Neural crest cell (in vitro differentiated cells): ENCODE measurements at regions not wholly inside any gene's neighbourhood (a gene's known extent, or its start where the extent isn't known, plus 50 kb on each side); places are given as distances from the start of the nearest gene placed in this dataset.

Experiments used
- DNase-seq: peaks from one replicate; pipeline ENCODE4 v3.0.0; 2021; ENCODE audit warnings: low read depth, mixed read lengths, low spot score
- H3K27ac Mint-ChIP-seq: one replicate; pipeline ENCODE4 v1.8.0; 2021; ENCODE audit warnings: mild to moderate bottlenecking, mixed read lengths; ENCODE audit not compliant: unreplicated experiment
- H3K27me3 Mint-ChIP-seq: 2 replicates; pipeline ENCODE4 v1.8.0; 2021; ENCODE audit warnings: low read depth, mild to moderate bottlenecking, mixed read lengths
- H3K36me3 Mint-ChIP-seq: 2 replicates; pipeline ENCODE4 v1.8.0; 2021; ENCODE audit warnings: low read depth, mild to moderate bottlenecking, mixed read lengths
- H3K4me1 Mint-ChIP-seq: 2 replicates; pipeline ENCODE4 v1.8.0; 2021; ENCODE audit warnings: mixed read lengths
- H3K4me3 Mint-ChIP-seq: one replicate; pipeline ENCODE4 v1.8.0; 2021; ENCODE audit warnings: mild to moderate bottlenecking, mixed read lengths
- H3K9me3 Mint-ChIP-seq: 2 replicates; pipeline ENCODE4 v1.8.0; 2021; ENCODE audit warnings: mixed read lengths
- TF ChIP-seq, protein P1 (sequence below): fragments of 200-600 bp; sonication (generic); conservative IDR thresholded peaks from 2 replicates; pipeline ENCODE4 v1.5.0; 2021; ENCODE audit warnings: antibody characterized with exemption, mild to moderate bottlenecking

DNA sequence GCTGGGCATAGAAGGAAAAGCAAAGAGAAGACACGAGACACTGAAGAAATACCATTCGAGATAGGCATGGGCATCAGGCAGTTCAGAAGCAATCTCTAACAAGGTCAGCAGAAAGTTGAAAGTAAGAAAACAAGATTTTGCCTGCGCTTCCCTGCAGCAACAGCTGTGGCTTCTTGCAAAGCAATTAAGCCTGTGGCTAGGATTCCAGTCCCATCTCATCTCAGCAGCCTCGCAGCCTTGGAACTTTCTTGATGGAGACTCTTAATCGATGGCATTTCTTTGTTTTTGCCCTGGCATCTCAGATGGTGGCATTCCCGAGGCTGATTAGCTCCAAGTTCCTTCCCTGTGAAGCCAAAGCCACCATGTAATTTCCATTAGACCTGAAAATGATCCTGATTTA is 64.6 kb upstream of the SPAG17 start:
- H3K4me1 Mint-ChIP-seq: peaks cover 20% of the 10 kb centered on the region
- DNase-seq: no peak
- H3K36me3 Mint-ChIP-seq: no peaks in the 10 kb centered on the region
- TF ChIP-seq, protein P1, sequence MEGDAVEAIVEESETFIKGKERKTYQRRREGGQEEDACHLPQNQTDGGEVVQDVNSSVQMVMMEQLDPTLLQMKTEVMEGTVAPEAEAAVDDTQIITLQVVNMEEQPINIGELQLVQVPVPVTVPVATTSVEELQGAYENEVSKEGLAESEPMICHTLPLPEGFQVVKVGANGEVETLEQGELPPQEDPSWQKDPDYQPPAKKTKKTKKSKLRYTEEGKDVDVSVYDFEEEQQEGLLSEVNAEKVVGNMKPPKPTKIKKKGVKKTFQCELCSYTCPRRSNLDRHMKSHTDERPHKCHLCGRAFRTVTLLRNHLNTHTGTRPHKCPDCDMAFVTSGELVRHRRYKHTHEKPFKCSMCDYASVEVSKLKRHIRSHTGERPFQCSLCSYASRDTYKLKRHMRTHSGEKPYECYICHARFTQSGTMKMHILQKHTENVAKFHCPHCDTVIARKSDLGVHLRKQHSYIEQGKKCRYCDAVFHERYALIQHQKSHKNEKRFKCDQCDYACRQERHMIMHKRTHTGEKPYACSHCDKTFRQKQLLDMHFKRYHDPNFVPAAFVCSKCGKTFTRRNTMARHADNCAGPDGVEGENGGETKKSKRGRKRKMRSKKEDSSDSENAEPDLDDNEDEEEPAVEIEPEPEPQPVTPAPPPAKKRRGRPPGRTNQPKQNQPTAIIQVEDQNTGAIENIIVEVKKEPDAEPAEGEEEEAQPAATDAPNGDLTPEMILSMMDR: no peak
- H3K27me3 Mint-ChIP-seq: no peaks in the 10 kb centered on the region
- no peak overlapping the region for H3K27ac Mint-ChIP-seq
- no peaks in the 10 kb centered on the region for H3K9me3 Mint-ChIP-seq
- no peak overlapping the region for H3K4me3 Mint-ChIP-seq

- DNase-seq: no peak
- TF ChIP-seq, protein P1: peak; percentile 37
- Mint-ChIP-seq H3K9me3 (no peaks in the 10 kb centered on the region), H3K27ac (no peak overlapping the region), H3K4me3 (no peak overlapping the region), H3K4me1 (peaks cover 18% of the 10 kb centered on the region), H3K27me3 (no peaks in the 10 kb centered on the region), H3K36me3 (no peaks in the 10 kb centered on the region)
Measured at GRCh38 chr1:118247593-118247992, 62.6 kb upstream of the SPAG17 start.

GRCh38 chr1:118246646-118247045 is 61.6 kb upstream of the SPAG17 start:
- H3K36me3 Mint-ChIP-seq: no peaks in the 10 kb centered on the region
- TF ChIP-seq, protein P1: no peak
- no peaks in the 10 kb centered on the region for H3K27me3 Mint-ChIP-seq
- H3K27ac Mint-ChIP-seq: no peak overlapping the region
- peaks cover 18% of the 10 kb centered on the region for H3K4me1 Mint-ChIP-seq
- H3K4me3 Mint-ChIP-seq: no peak overlapping the region
- no peaks in the 10 kb centered on the region for H3K9me3 Mint-ChIP-seq
- no peak for DNase-seq

- peaks cover 7% of the 10 kb centered on the region for H3K4me1 Mint-ChIP-seq
- peaks cover 3% of the 10 kb centered on the region for H3K36me3 Mint-ChIP-seq
- peaks cover 4% of the 10 kb centered on the region for H3K9me3 Mint-ChIP-seq
- no peak overlapping the region for H3K4me3 Mint-ChIP-seq
- H3K27ac Mint-ChIP-seq: no peak overlapping the region
- DNase-seq: no peak
- TF ChIP-seq, protein P1: no peak
- no peaks in the 10 kb centered on the region for H3K27me3 Mint-ChIP-seq
Measured at GRCh38 chr1:118244194-118244593, 59.2 kb upstream of the SPAG17 start.

DNA sequence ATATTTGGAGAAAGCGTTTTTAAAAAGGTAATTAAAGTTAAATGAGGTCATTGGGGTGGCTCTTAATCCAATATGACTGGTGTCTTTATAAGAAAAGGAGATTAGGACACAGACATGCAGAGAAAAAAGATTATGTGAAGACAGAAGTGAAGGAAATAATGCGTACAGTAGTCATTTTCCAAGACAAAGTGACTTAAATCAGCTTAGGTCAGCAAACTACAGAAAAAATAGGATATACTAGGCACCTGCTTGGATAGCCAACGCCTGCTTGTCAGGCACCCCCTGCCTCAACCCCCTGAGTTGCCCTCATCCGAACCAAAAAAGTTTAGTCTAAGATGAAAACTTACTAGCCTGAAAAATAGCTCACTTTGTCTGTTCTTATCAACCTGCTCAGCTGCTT is 58.2 kb upstream of the SPAG17 start:
- H3K9me3 Mint-ChIP-seq: peaks cover 7% of the 10 kb centered on the region
- H3K36me3 Mint-ChIP-seq: peaks cover 5% of the 10 kb centered on the region
- DNase-seq: no peak
- no peak overlapping the region for H3K4me3 Mint-ChIP-seq
- H3K27me3 Mint-ChIP-seq: no peaks in the 10 kb centered on the region
- peaks cover 7% of the 10 kb centered on the region for H3K4me1 Mint-ChIP-seq
- TF ChIP-seq, protein P1: no peak
- no peak overlapping the region for H3K27ac Mint-ChIP-seq
